Stimulated activated CD8-positive, alpha-beta memory T cell treated with anti-CD3 and anti-CD28 coated beads, Interleukin-12 subunit alpha, Interleukin-12 subunit beta, amount 100 ng/mL, for 1 hour (primary cell): ENCODE measurements at regions not wholly inside any gene's neighbourhood (a gene's known extent, or its start where the extent isn't known, plus 50 kb on each side); places are given as distances from the start of the nearest gene placed in this dataset.
"Not testable (repeated sequence)": the region's sequence is repeated elsewhere in the genome, so short reads cannot be mapped to it uniquely, and the experiment has no call there.

Experiments used
- DNase-seq: peaks from one replicate; pipeline ENCODE4 v3.0.0-alpha.2; 2020; ENCODE audit warnings: low read depth

DNA sequence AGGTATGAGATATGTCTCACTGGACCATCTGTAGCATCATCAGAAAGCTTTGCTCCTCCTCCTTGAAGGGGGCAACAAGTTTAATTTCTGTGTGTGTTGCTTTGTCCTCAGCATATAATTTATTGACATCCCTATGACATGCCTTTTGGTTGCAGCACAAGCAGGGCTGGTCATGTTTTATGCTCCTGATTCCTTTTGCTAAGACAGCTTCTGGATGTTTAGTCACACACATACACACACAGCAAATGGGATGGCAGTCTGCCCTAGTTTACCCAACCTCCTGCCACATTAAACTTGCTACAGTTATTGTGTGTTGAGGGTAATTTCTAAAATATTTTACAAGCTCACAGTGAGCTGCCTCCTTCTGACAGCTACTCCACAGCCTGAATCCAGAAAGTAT, 217.9 kb upstream of the RXFP2 start:
- no peak for DNase-seq

GRCh38 chr13:31522396-31522795, 216.9 kb upstream of the RXFP2 start:
- DNase-seq: no peak

- no peak for DNase-seq
These were observed 211.2 kb upstream of the RXFP2 start for GRCh38 chr13:31528176-31528575.

DNA sequence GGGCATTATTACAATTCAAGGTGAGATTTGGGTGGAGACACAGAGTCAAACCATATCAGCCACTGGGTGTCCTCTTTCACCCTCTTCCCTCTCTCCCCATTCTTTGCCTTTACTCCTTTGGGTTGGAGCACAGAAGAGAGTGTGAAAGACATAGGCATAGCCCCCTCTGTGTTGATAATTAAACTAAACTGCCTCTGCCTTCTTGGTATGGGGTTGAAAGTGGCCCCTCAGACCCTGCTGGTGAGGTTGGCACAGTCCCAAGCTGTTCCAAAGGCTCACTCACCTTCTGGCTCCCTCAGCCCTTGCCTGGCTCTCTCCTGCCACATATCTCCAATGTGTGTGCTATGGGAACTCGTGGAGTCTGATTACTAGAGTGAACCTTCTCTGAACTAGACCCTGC, 210.6 kb upstream of the RXFP2 start:
- no peak for DNase-seq

DNA sequence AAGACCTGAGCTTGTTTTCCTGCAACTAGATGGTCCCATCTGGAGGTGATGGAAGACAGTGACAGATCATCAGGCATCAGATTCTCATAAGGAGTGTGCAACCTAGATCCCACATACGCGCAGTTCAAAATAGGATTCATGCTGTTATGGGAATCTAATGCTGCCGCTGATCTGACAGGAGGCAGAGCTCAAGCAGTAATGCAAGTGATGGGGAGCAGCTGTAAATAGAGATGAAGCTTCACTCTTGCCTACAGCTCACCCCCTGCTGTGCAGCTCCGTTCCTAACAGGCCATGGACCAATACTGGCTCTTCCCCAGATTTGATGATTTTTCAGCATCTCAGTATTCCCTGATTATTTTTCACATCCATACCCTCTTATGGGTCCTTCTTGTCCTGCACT, 208.4 kb upstream of the RXFP2 start:
- DNase-seq: no peak

DNA sequence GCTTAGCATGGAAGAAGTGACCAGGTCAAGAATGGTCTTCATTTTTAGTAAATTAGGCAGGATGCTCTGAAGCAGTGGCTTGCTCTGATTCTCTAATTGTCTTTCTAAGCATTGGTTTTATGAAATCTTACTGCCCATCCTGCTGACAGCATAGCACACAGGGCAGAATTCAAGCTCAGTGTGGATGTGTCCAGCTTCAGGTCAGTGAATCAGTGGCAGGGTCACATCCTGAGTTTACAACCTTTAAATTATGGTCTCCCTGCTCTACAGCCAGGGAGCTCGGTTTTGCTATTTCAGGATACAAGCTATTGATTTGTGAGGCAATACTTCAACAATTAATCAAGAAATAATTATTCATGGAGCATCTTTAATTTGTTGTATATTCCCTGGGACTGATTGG, 202.3 kb upstream of the RXFP2 start:
- DNase-seq: no peak

GRCh38 chr13:31538067-31539042, 201.0 kb upstream of the RXFP2 start:
- DNase-seq: no peak

- DNase-seq: no peak
These were observed 199.0 kb upstream of the RXFP2 start for GRCh38 chr13:31540281-31540680.

DNA sequence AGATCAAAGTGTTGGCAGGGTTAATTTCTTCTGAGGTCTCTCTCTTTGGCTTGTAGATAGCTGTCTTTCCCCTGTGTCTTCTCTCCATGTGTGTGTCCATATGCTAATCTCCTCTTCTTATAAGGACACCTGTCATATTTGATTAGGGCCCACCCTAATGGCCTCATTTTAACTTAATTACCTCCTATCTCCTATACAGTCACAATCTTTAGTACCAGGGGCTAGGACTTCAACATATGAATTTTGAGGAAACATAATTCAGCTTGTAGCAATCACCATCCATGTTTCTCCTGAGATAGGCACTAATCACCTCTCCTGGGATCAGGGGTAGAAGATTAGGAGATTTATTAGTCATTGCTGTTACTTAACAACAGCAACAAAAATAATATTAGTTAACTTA, 196.1 kb upstream of the RXFP2 start:
- no peak for DNase-seq

DNA sequence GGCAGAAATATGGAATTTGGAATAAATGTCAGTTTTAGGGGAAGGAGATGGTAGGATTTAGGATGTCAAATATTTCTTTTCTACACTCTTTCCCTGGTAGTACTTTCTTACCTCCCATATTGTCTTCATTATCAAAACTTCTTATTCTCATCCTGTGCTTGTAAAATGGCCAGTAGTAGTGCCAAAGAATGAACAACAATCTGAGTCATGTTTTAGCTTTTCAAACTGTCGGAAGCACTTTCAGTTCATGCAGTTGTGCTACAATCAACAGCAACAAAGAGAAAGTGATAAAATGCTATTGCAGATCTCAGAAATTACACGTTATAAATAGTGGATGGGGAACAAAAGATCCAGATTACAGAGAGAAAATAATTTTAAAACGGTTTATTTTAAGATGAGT, 193.7 kb upstream of the RXFP2 start:
- DNase-seq: no peak

- no peak for DNase-seq
These were observed 182.9 kb upstream of the RXFP2 start for GRCh38 chr13:31556376-31556775.

DNA sequence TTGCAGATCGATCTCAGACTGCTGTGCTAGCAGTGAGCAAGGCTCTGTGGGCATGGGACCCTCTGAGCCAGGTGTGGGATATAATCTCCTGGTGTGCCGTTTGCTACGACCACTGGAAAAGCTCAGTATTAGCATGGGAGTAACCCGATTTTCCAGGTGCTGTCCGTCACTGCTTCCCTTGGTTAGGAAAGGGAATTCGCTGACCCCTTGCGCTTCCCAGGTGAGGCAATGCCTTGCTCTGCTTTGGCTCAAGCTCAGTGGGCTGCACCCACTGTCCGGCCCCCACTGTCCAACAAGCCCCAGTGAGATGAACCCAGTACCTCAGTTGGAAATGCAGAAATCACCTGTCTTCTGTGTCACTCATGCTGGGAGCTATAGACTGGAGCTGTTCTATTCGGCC, 155.1 kb upstream of the RXFP2 start:
- DNase-seq: not testable (repeated sequence)

DNA sequence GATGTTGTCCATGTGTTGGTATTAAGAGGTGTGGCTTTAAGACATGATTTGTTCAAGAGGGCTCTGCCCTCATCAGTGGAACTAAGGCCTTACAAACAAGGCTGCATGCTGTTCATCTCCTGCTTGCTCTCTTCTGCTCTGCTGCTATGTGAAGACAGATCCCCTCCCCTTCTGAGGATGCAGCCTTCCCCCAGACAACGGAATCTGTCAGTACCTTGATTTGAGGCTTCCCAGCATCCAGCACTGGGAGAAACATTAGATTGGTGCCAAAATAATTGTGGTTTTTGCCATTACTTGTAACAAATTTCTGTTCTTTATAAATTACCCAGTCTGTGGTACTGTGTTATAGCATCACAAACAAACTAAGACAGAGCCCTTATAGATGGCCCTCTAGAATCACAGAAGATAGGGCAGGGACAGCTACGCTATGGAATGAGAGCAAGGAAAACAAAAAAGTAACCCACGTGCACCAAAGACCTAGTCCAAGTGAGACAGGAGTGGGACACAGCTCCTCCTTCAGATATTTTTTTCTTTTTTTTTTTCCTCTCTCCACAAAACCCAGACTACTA, 151.5 kb upstream of the RXFP2 start:
- DNase-seq: no peak

DNA sequence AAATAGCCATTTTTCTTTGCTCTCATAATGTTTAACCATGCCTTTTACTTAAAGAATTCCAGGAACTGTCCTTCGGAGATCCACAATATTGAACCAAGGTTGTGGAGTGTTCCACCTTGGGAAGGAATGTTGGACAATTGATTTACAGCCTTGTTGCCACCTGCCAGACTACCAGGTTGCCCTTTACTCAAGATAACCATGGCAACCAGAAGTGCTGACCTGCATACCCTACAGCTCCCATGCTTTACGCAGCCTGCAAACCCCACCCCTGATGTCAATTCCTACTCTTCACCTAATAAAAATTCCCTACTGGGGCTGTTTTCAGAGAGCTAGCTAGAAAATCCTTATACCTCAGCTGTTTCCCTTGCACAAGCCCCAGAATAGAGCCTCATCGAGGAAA, 151.0 kb upstream of the RXFP2 start:
- DNase-seq: no peak

- no peak for DNase-seq
These were observed 150.4 kb upstream of the RXFP2 start for GRCh38 chr13:31588893-31589292.

DNA sequence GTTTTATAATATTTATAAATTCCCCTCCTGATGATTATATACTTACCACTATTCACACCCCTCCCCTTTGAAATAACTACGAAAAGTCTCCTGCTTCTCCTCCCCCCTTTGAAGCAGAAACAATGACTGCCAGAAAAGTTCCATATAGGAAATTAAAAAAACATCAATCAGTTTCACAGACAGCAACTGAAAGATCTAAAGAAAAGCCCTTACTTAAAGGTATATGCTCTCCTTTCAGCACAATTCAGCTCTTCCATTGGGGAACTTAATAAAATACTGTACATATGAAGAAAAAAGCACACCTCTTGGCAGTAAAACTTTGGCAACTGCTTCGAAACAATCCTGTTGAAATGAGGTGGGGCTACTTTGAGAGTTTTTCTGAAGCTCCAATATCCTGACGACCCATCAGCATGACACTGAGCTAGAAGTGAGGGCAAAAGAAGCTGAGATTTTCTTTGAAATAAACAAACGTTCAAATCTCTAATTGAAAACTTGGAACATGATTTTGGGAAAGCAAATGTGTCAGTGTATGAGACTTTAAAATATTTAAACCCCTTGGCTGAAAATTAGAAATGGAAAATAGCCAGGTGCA, 147.6 kb upstream of the RXFP2 start:
- no peak for DNase-seq

DNA sequence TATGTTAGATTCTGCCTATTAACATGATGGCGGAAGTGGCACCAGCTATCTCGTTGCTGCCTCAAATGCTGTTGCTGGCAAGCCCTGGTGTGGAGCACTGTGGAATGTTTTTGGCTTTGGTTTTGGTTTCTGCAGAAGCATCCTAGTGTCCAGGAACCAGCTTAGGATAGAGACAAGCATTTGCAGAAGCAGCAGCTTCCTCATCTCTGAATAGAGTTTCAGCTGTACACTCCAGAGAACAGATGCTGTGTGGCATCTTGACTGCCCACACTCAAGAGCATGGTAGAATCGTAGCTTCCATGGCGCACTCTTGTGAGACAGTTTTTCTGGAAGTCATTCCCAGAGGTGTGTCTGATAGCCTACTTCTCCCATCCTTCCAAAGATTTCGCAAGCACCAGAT, 145.3 kb upstream of the RXFP2 start:
- DNase-seq: no peak

DNA sequence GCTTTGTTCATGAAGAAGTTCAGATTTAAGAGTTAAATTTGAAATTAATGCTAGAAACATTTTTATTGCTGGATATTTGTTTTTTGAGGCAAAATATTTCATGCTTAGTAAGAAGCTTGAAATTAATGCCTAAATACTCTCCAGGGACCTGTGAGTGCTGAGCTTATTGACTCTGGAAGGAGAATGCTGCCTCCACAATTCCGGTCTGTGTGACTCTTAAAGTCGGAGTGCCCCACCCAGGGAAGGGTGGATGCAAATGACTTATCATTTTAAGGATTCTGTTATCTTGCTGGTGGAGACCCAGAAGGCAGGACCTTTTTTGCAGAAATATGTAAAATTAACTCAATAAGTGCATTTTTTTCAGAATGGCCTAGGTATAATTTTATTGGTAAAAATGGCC, 143.8 kb upstream of the RXFP2 start:
- DNase-seq: no peak

GRCh38 chr13:31598990-31599389, 140.3 kb upstream of the RXFP2 start:
- DNase-seq: no peak

DNA sequence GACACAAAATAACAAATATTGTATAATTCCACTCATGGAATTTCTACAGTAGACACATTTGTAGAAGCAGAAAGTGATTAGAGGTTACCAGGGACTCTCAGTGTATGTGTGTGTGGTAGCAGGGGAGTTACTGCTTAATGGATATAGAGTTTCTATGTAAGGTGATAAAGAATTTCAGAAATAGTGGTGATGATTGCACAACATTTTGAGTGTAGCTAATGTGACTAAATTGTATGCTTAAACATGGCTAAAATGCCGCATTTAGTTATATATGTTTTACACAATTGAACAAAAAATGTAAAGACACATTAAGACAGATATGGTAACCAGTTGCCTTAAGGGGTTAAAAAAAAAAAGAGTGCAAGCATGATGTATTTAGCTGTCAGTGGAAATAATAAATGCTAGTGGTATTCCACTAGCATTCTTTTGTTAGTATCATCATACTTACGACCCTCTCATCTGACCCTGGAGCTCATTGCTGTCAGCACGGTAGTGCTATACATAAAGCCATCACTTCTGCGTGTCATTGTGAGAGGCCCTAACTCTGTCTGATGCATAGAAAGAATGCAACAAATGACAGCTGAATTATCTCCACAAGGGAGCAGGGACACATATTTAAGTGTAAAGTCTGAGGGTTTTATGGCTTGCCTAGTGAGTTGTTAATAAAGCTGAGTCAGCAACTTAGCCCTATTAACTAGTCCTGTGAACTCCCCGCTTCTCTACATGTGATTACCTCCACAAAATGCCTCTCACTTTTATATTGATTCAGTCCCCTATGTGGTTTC, 134.1 kb upstream of the RXFP2 start:
- no peak for DNase-seq

GRCh38 chr13:31607531-31607930, 131.8 kb upstream of the RXFP2 start:
- not testable (repeated sequence) for DNase-seq

- not testable (repeated sequence) for DNase-seq
These were observed 130.5 kb upstream of the RXFP2 start for GRCh38 chr13:31608780-31609179.
